ENCODE measurements at regions not wholly inside any gene's neighbourhood (a gene's known extent, or its start where the extent isn't known, plus 50 kb on each side); places are given as distances from the start of the nearest gene placed in this dataset.

GRCh38 chr10:23975431-23975830 is 233.5 kb upstream of the KIAA1217 start:
- TF ChIP-seq CTCF (IDR thresholded peaks at IDR 0.05) (no peak), TCF7L2 (IDR thresholded peaks at IDR 0.05; ENCODE audit: low read depth, low read length) (no peak), SIN3A (IDR thresholded peaks at IDR 0.05; ENCODE audit: borderline replicate concordance, insufficient read depth, low read depth, low read length) (no peak)
